CD4-positive, alpha-beta T cell treated with Interleukin-15 for 4 hours (primary cell): ENCODE measurements at regions not wholly inside any gene's neighbourhood (a gene's known extent, or its start where the extent isn't known, plus 50 kb on each side); places are given as distances from the start of the nearest gene placed in this dataset.

Source experiments
- DNase-seq: peaks from one replicate; pipeline ENCODE4 v3.0.0-alpha.2; 2020; ENCODE audit warnings: low spot score

- DNase-seq: peak; percentile 68
These were observed 77.2 kb upstream of the SLC6A11 start for GRCh38 chr3:10738688-10739372.

- no peak for DNase-seq
These were observed 75.1 kb upstream of the SLC6A11 start for GRCh38 chr3:10740954-10741353.

GRCh38 chr3:10741891-10742671 lies 73.9 kb upstream of the SLC6A11 start:
- DNase-seq: no peak

GRCh38 chr3:10743366-10744097 lies 72.5 kb upstream of the SLC6A11 start:
- DNase-seq: no peak

- no peak for DNase-seq
These were observed 71.9 kb upstream of the SLC6A11 start for GRCh38 chr3:10744098-10744465.

GRCh38 chr3:10745392-10745791 lies 70.6 kb upstream of the SLC6A11 start:
- DNase-seq: no peak

- no peak for DNase-seq
These were observed 70.0 kb upstream of the SLC6A11 start for GRCh38 chr3:10746001-10746400.

- DNase-seq: no peak
These were observed 69.3 kb upstream of the SLC6A11 start for GRCh38 chr3:10746684-10747083.

GRCh38 chr3:10747341-10747740 lies 68.7 kb upstream of the SLC6A11 start:
- no peak for DNase-seq

GRCh38 chr3:10748040-10748439 lies 68.0 kb upstream of the SLC6A11 start:
- DNase-seq: no peak

GRCh38 chr3:10753964-10754363 lies 62.1 kb upstream of the SLC6A11 start:
- DNase-seq: peak; percentile 7

GRCh38 chr3:10756546-10756945 lies 59.5 kb upstream of the SLC6A11 start:
- DNase-seq: no peak

- no peak for DNase-seq
These were observed 58.8 kb upstream of the SLC6A11 start for GRCh38 chr3:10757021-10757820.

- DNase-seq: no peak
These were observed 58.3 kb upstream of the SLC6A11 start for GRCh38 chr3:10757821-10758130.

- peak; percentile 48 for DNase-seq
These were observed 57.6 kb upstream of the SLC6A11 start for GRCh38 chr3:10758304-10759037.

- DNase-seq: no peak
These were observed 56.5 kb upstream of the SLC6A11 start for GRCh38 chr3:10759495-10759894.

- DNase-seq: no peak
These were observed 55.8 kb upstream of the SLC6A11 start for GRCh38 chr3:10760199-10760598.

GRCh38 chr3:10761583-10761982 lies 54.4 kb upstream of the SLC6A11 start:
- DNase-seq: no peak

- no peak for DNase-seq
These were observed 53.9 kb upstream of the SLC6A11 start for GRCh38 chr3:10762116-10762515.

GRCh38 chr3:10762611-10763247 lies 53.3 kb upstream of the SLC6A11 start:
- no peak for DNase-seq

GRCh38 chr3:10763248-10763620 lies 52.8 kb upstream of the SLC6A11 start:
- DNase-seq: no peak
